SK-N-SH treated with all-trans-retinoic acid at 6 μM for 48 hours (cell line): ENCODE measurements at regions not wholly inside any gene's neighbourhood (a gene's known extent, or its start where the extent isn't known, plus 50 kb on each side); places are given as distances from the start of the nearest gene placed in this dataset.

Experiments
- ZFP3 ChIP-seq: fragments of 250-450 bp; sonication (Bioruptor Pico); IDR thresholded peaks from 2 replicates; pipeline ENCODE4 v1.5.0; 2020; ENCODE audit warnings: mild to moderate bottlenecking, moderate library complexity
- TF ChIP-seq, protein P1 (sequence below): fragments of 250-450 bp; sonication (Bioruptor Pico); IDR thresholded peaks from 2 replicates; pipeline ENCODE4 v1.5.1; 2020; ENCODE audit warnings: low read depth, mild to moderate bottlenecking, moderate library complexity
- TF ChIP-seq, protein P2 (sequence below): fragments of 250-450 bp; sonication (Bioruptor Pico); IDR thresholded peaks from 2 replicates; pipeline ENCODE4 v1.8.0; 2020; ENCODE audit warnings: mild to moderate bottlenecking, moderate library complexity, borderline replicate concordance

GRCh38 chr1:229030630-229031029 is 240.3 kb upstream of the RAB4A start:
- TF ChIP-seq, protein P1, sequence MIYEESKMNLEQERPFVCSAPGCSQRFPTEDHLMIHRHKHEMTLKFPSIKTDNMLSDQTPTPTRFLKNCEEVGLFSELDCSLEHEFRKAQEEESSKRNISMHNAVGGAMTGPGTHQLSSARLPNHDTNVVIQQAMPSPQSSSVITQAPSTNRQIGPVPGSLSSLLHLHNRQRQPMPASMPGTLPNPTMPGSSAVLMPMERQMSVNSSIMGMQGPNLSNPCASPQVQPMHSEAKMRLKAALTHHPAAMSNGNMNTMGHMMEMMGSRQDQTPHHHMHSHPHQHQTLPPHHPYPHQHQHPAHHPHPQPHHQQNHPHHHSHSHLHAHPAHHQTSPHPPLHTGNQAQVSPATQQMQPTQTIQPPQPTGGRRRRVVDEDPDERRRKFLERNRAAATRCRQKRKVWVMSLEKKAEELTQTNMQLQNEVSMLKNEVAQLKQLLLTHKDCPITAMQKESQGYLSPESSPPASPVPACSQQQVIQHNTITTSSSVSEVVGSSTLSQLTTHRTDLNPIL, result no peak
- TF ChIP-seq, protein P2, sequence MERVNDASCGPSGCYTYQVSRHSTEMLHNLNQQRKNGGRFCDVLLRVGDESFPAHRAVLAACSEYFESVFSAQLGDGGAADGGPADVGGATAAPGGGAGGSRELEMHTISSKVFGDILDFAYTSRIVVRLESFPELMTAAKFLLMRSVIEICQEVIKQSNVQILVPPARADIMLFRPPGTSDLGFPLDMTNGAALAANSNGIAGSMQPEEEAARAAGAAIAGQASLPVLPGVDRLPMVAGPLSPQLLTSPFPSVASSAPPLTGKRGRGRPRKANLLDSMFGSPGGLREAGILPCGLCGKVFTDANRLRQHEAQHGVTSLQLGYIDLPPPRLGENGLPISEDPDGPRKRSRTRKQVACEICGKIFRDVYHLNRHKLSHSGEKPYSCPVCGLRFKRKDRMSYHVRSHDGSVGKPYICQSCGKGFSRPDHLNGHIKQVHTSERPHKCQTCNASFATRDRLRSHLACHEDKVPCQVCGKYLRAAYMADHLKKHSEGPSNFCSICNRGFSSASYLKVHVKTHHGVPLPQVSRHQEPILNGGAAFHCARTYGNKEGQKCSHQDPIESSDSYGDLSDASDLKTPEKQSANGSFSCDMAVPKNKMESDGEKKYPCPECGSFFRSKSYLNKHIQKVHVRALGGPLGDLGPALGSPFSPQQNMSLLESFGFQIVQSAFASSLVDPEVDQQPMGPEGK (CRISPR knock-in tag), result no peak
- no peak for TF ChIP-seq ZFP3 (CRISPR knock-in tag)
